DND-41 (cell line): ENCODE measurements at regions not wholly inside any gene's neighbourhood (a gene's known extent, or its start where the extent isn't known, plus 50 kb on each side); places are given as distances from the start of the nearest gene placed in this dataset.

Source experiments
- ATAC-seq: fragments of 200-7000 bp; cut with Tn5 transposase; 3 replicates; pipeline ENCODE4 v1.9.1; 2021; ENCODE audit warnings: low read depth; ENCODE audit not compliant: insufficient read depth
- DNase-seq: peaks from one replicate; pipeline ENCODE4 v3.0.0-alpha.2; 2020
- H2AFZ ChIP-seq: 2 replicates; pipeline ENCODE4 v1.6.0; 2012; ENCODE audit warnings: low read depth, low read length
- H3K27ac ChIP-seq: 2 replicates; pipeline ENCODE4 v1.5.1; 2012; ENCODE audit warnings: low read length, inconsistent platforms
- H3K27me3 ChIP-seq: fragments of 200-600 bp; sonication (generic); 2 replicates; pipeline ENCODE4 v1.6.0; 2012; ENCODE audit warnings: low read length, mild to moderate bottlenecking, inconsistent platforms; ENCODE audit not compliant: insufficient read depth, poor library complexity
- H3K36me3 ChIP-seq: 2 replicates; pipeline ENCODE4 v1.5.1; 2012; ENCODE audit warnings: low read length, inconsistent platforms; ENCODE audit not compliant: insufficient read depth
- H3K4me1 ChIP-seq: 2 replicates; pipeline ENCODE4 v1.5.1; 2012; ENCODE audit warnings: mild to moderate bottlenecking, low read length; ENCODE audit not compliant: insufficient read depth
- H3K4me2 ChIP-seq: 2 replicates; pipeline ENCODE4 v1.6.0; 2012; ENCODE audit warnings: mild to moderate bottlenecking, moderate library complexity, low read length, inconsistent platforms; ENCODE audit not compliant: insufficient read depth
- H3K4me3 ChIP-seq, 2 experiments: fragments of 200-600 bp in 1 of 2; shearing (Covaris generic) in 1 of 2; 2 replicates each; pipeline ENCODE4 v1.5.1; 2012 to 2016; ENCODE audit warnings: inconsistent platforms in 2 of 2, low read length in 2 of 2, mild to moderate bottlenecking in 2 of 2, low read depth in 1 of 2, moderate library complexity in 1 of 2
- H3K79me2 ChIP-seq: 2 replicates; pipeline ENCODE4 v1.6.0; 2012; ENCODE audit warnings: low read length, inconsistent platforms; ENCODE audit not compliant: insufficient read depth
- H3K9ac ChIP-seq: 2 replicates; pipeline ENCODE4 v1.6.0; 2012; ENCODE audit warnings: low read depth, mild to moderate bottlenecking, inconsistent platforms, low read length, moderate library complexity
- H3K9me3 ChIP-seq: 2 replicates; pipeline ENCODE4 v1.5.1; 2012; ENCODE audit warnings: low read length, moderate library complexity, mild to moderate bottlenecking, inconsistent platforms; ENCODE audit not compliant: insufficient read depth, severe bottlenecking
- H4K20me1 ChIP-seq: 2 replicates; pipeline ENCODE4 v1.6.0; 2012; ENCODE audit warnings: low read length; ENCODE audit not compliant: insufficient read depth
- CTCF ChIP-seq: IDR thresholded peaks from 2 replicates; pipeline ENCODE4 v1.5.1; 2012; ENCODE audit warnings: borderline replicate concordance, low read length, moderate library complexity, mild to moderate bottlenecking; ENCODE audit not compliant: poor library complexity, severe bottlenecking; ENCODE audit errors: extremely low read depth
- EZH2 ChIP-seq: IDR thresholded peaks from 3 replicates; pipeline ENCODE4 v1.6.1; 2012; ENCODE audit warnings: borderline replicate concordance, low read depth, mild to moderate bottlenecking, moderate library complexity, low read length, inconsistent platforms; ENCODE audit not compliant: severe bottlenecking

GRCh38 chr10:83522456-83522855, 616.9 kb upstream of the GHITM start:
- Histone ChIP-seq H2AFZ (no peak overlapping the region), H3K4me3 (no peak overlapping the region), H3K27ac (no peak overlapping the region), H3K9me3 (peaks cover 7% of the 10 kb centered on the region), H3K36me3 (no peaks in the 10 kb centered on the region), H4K20me1 (no peaks in the 10 kb centered on the region), H3K4me1 (no peaks in the 10 kb centered on the region), H3K4me2 (no peak overlapping the region), H3K27me3 (no peaks in the 10 kb centered on the region), H3K79me2 (no peaks in the 10 kb centered on the region), H3K9ac (no peak overlapping the region)
- DNase-seq: no peak
- no peak for TF ChIP-seq EZH2
- TF ChIP-seq CTCF: no peak
- ATAC-seq: no peak

- Histone ChIP-seq H3K79me2 (no peaks in the 10 kb centered on the region), H3K27ac (no peak overlapping the region), H3K27me3 (no peaks in the 10 kb centered on the region), H3K4me2 (no peak overlapping the region), H4K20me1 (no peaks in the 10 kb centered on the region), H3K9me3 (peaks cover 7% of the 10 kb centered on the region), H3K4me1 (no peaks in the 10 kb centered on the region), H3K4me3 (no peak overlapping the region), H3K36me3 (no peaks in the 10 kb centered on the region), H3K9ac (no peak overlapping the region), H2AFZ (no peak overlapping the region)
- TF ChIP-seq EZH2 (no peak), CTCF (no peak)
- ATAC-seq (no peak), DNase-seq (no peak)
Measured at GRCh38 chr10:83522881-83523386, 616.4 kb upstream of the GHITM start.

- DNase-seq (no peak), ATAC-seq (no peak)
- no peak overlapping the region for H2AFZ ChIP-seq
- no peak overlapping the region for H3K27ac ChIP-seq
- no peak for TF ChIP-seq CTCF
- no peak for TF ChIP-seq EZH2
- H3K9me3 ChIP-seq: peaks cover 7% of the 10 kb centered on the region
- H3K4me1 ChIP-seq: no peaks in the 10 kb centered on the region
- H3K4me2 ChIP-seq: no peak overlapping the region
- no peak overlapping the region for H3K4me3 ChIP-seq
- no peaks in the 10 kb centered on the region for H3K36me3 ChIP-seq
- H3K79me2 ChIP-seq: no peaks in the 10 kb centered on the region
- H3K27me3 ChIP-seq: no peaks in the 10 kb centered on the region
- no peaks in the 10 kb centered on the region for H4K20me1 ChIP-seq
- H3K9ac ChIP-seq: no peak overlapping the region
Measured at GRCh38 chr10:83527934-83528333, 611.4 kb upstream of the GHITM start.

- Histone ChIP-seq H3K4me3 (no peak overlapping the region), H3K4me2 (no peak overlapping the region), H3K79me2 (no peaks in the 10 kb centered on the region), H2AFZ (no peak overlapping the region), H3K9ac (no peak overlapping the region), H3K9me3 (no peaks in the 10 kb centered on the region), H3K27me3 (no peaks in the 10 kb centered on the region), H4K20me1 (no peaks in the 10 kb centered on the region), H3K27ac (no peak overlapping the region), H3K4me1 (no peaks in the 10 kb centered on the region), H3K36me3 (no peaks in the 10 kb centered on the region)
- no peak for TF ChIP-seq CTCF
- TF ChIP-seq EZH2: no peak
- DNase-seq (no peak), ATAC-seq (no peak)
Measured at GRCh38 chr10:83533290-83533689, 606.0 kb upstream of the GHITM start.
